Cardiac fibroblast (primary cell): ENCODE measurements at regions not wholly inside any gene's neighbourhood (a gene's known extent, or its start where the extent isn't known, plus 50 kb on each side); places are given as distances from the start of the nearest gene placed in this dataset.

Source experiments
- DNase-seq, 2 donors: peaks; one replicate each; pipeline versions ENCODE4 v3.0.0 to v3.0.0-alpha.2; 2010; ENCODE audit warnings: low read depth in 2 of 2
- H3K4me3 ChIP-seq, 2 donors: replicated peaks in 1 of 2; 1 replicate in 1 of 2; 2 replicates in 1 of 2; pipeline ENCODE4 v1.5.1; 2011; ENCODE audit warnings: low read depth in 2 of 2, low read length in 2 of 2, mild to moderate bottlenecking in 2 of 2, moderate library complexity in 1 of 2
- TF ChIP-seq, protein P1 (sequence below): IDR thresholded peaks from one replicate; pipeline ENCODE4 v1.5.1; 2011; ENCODE audit warnings: low read depth, mild to moderate bottlenecking, low read length, inconsistent platforms

DNA sequence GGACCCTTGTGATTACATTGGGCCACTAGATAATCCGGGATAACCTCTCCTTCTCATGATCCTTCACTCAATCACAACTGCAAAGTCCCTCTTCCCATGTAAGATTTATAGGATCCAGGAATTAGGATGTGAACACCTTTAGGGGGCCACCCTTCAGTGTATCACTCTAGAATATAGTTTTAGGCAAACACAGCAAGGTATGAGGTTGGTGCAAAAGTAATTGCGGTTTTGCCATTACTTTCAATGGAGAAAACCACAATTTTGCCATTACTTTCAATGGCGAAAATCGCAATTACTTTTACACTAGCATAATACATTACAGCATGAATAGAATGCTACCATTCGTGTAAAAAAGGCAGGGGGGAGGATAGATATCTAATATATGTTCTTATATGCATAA is 104.0 kb downstream of the BAMBI start:
- TF ChIP-seq, protein P1, sequence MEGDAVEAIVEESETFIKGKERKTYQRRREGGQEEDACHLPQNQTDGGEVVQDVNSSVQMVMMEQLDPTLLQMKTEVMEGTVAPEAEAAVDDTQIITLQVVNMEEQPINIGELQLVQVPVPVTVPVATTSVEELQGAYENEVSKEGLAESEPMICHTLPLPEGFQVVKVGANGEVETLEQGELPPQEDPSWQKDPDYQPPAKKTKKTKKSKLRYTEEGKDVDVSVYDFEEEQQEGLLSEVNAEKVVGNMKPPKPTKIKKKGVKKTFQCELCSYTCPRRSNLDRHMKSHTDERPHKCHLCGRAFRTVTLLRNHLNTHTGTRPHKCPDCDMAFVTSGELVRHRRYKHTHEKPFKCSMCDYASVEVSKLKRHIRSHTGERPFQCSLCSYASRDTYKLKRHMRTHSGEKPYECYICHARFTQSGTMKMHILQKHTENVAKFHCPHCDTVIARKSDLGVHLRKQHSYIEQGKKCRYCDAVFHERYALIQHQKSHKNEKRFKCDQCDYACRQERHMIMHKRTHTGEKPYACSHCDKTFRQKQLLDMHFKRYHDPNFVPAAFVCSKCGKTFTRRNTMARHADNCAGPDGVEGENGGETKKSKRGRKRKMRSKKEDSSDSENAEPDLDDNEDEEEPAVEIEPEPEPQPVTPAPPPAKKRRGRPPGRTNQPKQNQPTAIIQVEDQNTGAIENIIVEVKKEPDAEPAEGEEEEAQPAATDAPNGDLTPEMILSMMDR: no peak
- no peak overlapping the region for H3K4me3 ChIP-seq
- no peak for DNase-seq

DNA sequence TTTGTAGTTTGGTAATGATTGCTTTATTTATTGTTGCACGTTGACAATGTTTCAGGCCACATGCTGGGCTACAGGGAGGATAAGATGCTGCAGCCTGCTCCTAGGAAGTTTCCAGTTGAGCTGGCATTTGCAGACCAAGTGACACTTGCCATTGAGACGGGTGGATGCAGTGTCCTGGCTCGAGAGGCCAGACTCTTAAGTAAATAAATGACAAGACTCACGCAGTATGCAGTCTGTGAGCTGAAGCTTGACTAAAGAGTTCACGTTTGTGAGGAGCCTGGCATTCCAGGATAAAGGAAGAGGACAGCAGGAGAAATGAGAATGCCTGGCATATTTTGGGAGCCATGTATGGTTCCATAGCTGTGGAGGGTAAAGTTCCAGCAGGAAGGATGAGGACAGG is 105.8 kb downstream of the BAMBI start:
- H3K4me3 ChIP-seq: no peak overlapping the region
- TF ChIP-seq, protein P1: no peak
- no peak for DNase-seq

DNA sequence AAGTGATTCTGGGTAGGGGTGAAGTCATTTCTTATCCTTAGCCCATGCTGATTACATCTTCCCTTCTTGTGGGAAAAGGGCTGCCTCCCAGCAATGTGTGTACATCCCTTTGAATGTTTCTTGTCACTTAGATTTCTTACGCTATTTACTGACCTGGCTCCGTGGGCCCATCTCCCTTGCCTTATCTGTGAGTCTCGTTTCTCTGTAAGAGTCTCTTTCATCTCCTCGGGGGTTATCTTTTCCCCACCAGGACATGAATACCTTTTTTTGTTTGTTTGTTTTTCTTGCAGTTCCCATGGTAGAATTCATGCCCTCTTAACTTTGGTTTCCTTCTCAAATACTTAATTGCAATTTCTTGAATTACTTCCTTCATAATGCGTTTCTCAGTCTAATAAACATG is 107.7 kb downstream of the BAMBI start:
- DNase-seq: no peak
- TF ChIP-seq, protein P1: no peak
- H3K4me3 ChIP-seq: no peak overlapping the region

DNA sequence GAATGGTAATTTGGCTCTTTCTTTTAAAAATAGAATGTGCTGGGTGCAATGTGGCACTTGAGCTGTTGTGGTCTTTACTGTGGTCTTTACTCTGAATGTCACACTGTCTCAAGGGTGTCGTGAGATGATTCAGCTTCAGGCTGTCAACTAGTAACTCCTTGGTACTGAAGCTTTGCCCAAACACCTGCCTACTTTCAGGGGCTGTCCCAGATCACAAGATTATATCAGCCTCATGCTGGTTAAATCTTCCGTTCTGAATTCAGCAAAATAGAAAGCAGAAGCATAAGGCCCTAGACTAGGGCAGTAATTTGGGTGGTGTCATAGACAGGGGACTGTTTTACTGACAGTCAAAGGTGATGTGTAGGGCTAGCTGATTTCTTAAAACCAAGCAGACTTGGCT is 110.9 kb downstream of the BAMBI start:
- H3K4me3 ChIP-seq: no peak overlapping the region
- TF ChIP-seq, protein P1: no peak
- no peak for DNase-seq

DNA sequence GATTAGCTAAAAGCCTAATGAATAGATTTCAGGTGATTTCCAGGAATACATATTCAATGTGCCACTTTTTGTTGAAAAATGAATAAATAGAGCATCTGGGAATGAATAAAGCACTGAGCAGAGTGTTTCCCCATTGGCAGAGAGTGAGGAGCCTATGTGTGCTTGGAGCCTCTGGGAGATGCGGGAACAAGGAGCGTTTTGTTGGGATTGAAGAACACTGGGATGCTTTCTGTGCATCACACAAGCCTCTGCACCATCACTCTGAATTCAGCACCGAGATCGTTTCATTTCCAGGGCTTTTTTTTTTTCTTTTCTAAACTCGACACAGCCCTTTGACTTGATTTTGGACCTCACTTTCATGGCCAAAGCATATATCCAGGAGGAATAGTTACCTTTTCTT is 111.4 kb downstream of the BAMBI start:
- no peak for DNase-seq
- TF ChIP-seq, protein P1: no peak
- no peak overlapping the region for H3K4me3 ChIP-seq

DNA sequence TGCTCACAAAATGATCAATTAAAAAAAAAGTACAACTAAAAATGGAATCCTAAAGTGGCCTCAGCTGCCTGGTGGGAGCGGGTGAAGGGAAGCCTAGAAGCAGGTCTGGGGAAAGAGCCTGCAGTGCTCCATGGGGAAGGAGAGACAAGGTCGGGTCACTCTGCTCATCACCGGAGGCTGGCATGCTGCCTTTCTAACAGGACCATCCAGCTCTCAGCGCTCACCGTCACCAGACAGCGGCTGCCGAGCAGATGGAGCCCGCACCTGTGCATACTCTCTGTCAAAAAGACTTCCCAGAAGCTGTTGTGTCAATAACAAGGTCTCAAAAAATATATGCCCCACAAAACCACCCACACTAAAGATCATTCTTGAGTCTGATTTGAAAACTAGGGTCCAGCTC is 112.8 kb downstream of the BAMBI start:
- H3K4me3 ChIP-seq: no peak overlapping the region
- no peak for DNase-seq
- TF ChIP-seq, protein P1: no peak

DNA sequence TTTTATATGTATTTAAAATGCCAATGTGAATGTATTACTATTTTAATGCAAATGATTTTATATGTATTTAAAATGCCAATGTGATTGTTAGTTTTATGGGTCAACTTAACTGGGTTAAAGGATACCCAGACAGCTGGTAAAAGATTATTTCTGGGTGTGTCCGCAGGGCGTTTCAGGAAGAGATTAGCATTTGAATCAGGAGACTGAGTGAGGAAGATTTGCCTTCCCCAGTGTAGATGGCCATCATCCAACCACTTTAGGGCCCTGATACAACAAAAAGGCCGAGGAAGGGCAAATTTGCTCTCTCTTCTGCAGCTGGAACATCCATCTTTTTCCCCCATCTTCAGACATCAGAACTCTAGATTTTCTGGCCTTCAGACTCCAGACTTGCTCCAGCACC is 116.2 kb downstream of the BAMBI start:
- no peak for DNase-seq
- TF ChIP-seq, protein P1: no peak
- no peak overlapping the region for H3K4me3 ChIP-seq
